ENCODE measurements at regions not wholly inside any gene's neighbourhood (a gene's known extent, or its start where the extent isn't known, plus 50 kb on each side); places are given as distances from the start of the nearest gene placed in this dataset.

GRCh38 chr2:18987016-18987415, 371.4 kb downstream of the OSR1 start:
- Histone ChIP-seq H3K27ac (no peak overlapping the region), H3K36me3 (no peaks in the 10 kb centered on the region), H3K4me1 (peaks cover 0 to 39% (median 15%) of the 10 kb centered on the region in 4 donors), H3K9me3 (no peaks in the 10 kb centered on the region), H3K4me3 (no peak overlapping the region), H3K27me3 (no peaks in the 10 kb centered on the region)
- intact Hi-C loops (cut with DNase I; ENCODE audit: low total_unique reads), result loop anchor here (10.0 kb wide), 1 partner anchor 358 kb away; no protein-coding TSS in a partner anchor
- no peak for TF ChIP-seq CTCF (IDR thresholded peaks at IDR 0.05)
- DNase-seq, result no peak

- Histone ChIP-seq H3K4me3 (no peak overlapping the region), H3K36me3 (no peaks in the 10 kb centered on the region), H3K4me1 (peaks cover 0 to 37% (median 12%) of the 10 kb centered on the region in 4 donors), H3K27ac (no peak overlapping the region), H3K9me3 (no peaks in the 10 kb centered on the region), H3K27me3 (no peaks in the 10 kb centered on the region)
- intact Hi-C loops (cut with DNase I; ENCODE audit: low total_unique reads), result loop anchor here (10.0 kb wide), 1 partner anchor 359 kb away; no protein-coding TSS in a partner anchor
- no peak for TF ChIP-seq CTCF (IDR thresholded peaks at IDR 0.05)
- no peak for DNase-seq
Observed at GRCh38 chr2:18986046-18986445, 372.4 kb downstream of the OSR1 start.

- no peaks in the 10 kb centered on the region for H3K27me3 ChIP-seq
- H3K36me3 ChIP-seq, result no peaks in the 10 kb centered on the region
- peak overlapping the region; percentile 27 to 43 for H3K27ac ChIP-seq
- no peak overlapping the region for H3K4me3 ChIP-seq
- intact Hi-C loops (cut with DNase I; ENCODE audit: low total_unique reads), result loop anchor here (10.0 kb wide), 1 partner anchor 364 kb away; no protein-coding TSS in a partner anchor
- no peak for DNase-seq
- TF ChIP-seq CTCF (IDR thresholded peaks at IDR 0.05), result no peak
- H3K9me3 ChIP-seq, result no peaks in the 10 kb centered on the region
- peaks cover 0 to 41% (median 22%) of the 10 kb centered on the region in 4 donors for H3K4me1 ChIP-seq
Observed at GRCh38 chr2:18980786-18981430, 377.5 kb downstream of the OSR1 start.

GRCh38 chr2:18980104-18980785, 378.2 kb downstream of the OSR1 start:
- Histone ChIP-seq H3K4me3 (no peak overlapping the region), H3K9me3 (no peaks in the 10 kb centered on the region), H3K36me3 (no peaks in the 10 kb centered on the region), H3K27me3 (no peaks in the 10 kb centered on the region), H3K27ac (peak overlapping the region; percentile 27 to 43), H3K4me1 (peaks cover 0 to 47% (median 24%) of the 10 kb centered on the region in 4 donors)
- TF ChIP-seq CTCF (IDR thresholded peaks at IDR 0.05), result no peak
- no peak for DNase-seq
- intact Hi-C loops (cut with DNase I; ENCODE audit: low total_unique reads), result loop anchor here (10.0 kb wide), 1 partner anchor 365 kb away; no protein-coding TSS in a partner anchor

GRCh38 chr2:18977409-18977808, 381.0 kb downstream of the OSR1 start:
- Histone ChIP-seq H3K36me3 (no peaks in the 10 kb centered on the region), H3K4me3 (no peak overlapping the region), H3K27ac (peak overlapping the region; percentile 58 to 60), H3K4me1 (peaks cover 0 to 47% (median 24%) of the 10 kb centered on the region in 4 donors), H3K9me3 (no peaks in the 10 kb centered on the region), H3K27me3 (no peaks in the 10 kb centered on the region)
- DNase-seq, result no peak
- intact Hi-C loops (cut with DNase I; ENCODE audit: low total_unique reads), result loop anchor here (5.0 kb wide), 1 partner anchor 85 kb away; no protein-coding TSS in a partner anchor
- TF ChIP-seq CTCF (IDR thresholded peaks at IDR 0.05), result no peak
